HFFc6 (cell line): ENCODE measurements at regions not wholly inside any gene's neighbourhood (a gene's known extent, or its start where the extent isn't known, plus 50 kb on each side); places are given as distances from the start of the nearest gene placed in this dataset.
"Not testable (repeated sequence)": the region's sequence is repeated elsewhere in the genome, so short reads cannot be mapped to it uniquely, and the experiment has no call there.

ENCODE experiments used
- DNase-seq: peaks from one replicate; pipeline ENCODE4 v3.0.0-alpha.2; 2018
- H3K27ac Mint-ChIP-seq: 2 replicates; pipeline ENCODE4 v1.8.0; 2020; ENCODE audit warnings: mild to moderate bottlenecking, mixed read lengths
- H3K27me3 Mint-ChIP-seq: 2 replicates; pipeline ENCODE4 v1.8.0; 2021; ENCODE audit warnings: mild to moderate bottlenecking, moderate library complexity, mixed read lengths; ENCODE audit not compliant: insufficient read depth
- H3K36me3 Mint-ChIP-seq: 2 replicates; pipeline ENCODE4 v1.8.0; 2021; ENCODE audit warnings: low read depth, mixed read lengths
- H3K4me1 Mint-ChIP-seq: 2 replicates; pipeline ENCODE4 v1.8.0; 2020; ENCODE audit warnings: low read depth, mixed read lengths
- H3K4me3 Mint-ChIP-seq: 2 replicates; pipeline ENCODE4 v1.8.0; 2020; ENCODE audit warnings: mild to moderate bottlenecking, moderate library complexity, mixed read lengths
- H3K9me3 Mint-ChIP-seq: 2 replicates; pipeline ENCODE4 v1.8.0; 2020; ENCODE audit warnings: mild to moderate bottlenecking, mixed read lengths
- TF ChIP-seq, protein P1 (sequence below): fragments of 200-600 bp; sonication (generic); IDR thresholded peaks from 2 replicates; pipeline ENCODE4 v1.5.0; 2021; ENCODE audit warnings: antibody characterized with exemption, mild to moderate bottlenecking

GRCh38 chr3:65004306-65004705, 316.5 kb upstream of the ADAMTS9 start:
- Mint-ChIP-seq H3K4me3 (no peak overlapping the region), H3K9me3 (peaks cover 39% of the 10 kb centered on the region), H3K27me3 (no peaks in the 10 kb centered on the region), H3K36me3 (no peaks in the 10 kb centered on the region), H3K4me1 (peaks cover 9% of the 10 kb centered on the region; the same call in 1 of the 2 replicates), H3K27ac (no peak overlapping the region)
- DNase-seq = no peak
- TF ChIP-seq, protein P1, sequence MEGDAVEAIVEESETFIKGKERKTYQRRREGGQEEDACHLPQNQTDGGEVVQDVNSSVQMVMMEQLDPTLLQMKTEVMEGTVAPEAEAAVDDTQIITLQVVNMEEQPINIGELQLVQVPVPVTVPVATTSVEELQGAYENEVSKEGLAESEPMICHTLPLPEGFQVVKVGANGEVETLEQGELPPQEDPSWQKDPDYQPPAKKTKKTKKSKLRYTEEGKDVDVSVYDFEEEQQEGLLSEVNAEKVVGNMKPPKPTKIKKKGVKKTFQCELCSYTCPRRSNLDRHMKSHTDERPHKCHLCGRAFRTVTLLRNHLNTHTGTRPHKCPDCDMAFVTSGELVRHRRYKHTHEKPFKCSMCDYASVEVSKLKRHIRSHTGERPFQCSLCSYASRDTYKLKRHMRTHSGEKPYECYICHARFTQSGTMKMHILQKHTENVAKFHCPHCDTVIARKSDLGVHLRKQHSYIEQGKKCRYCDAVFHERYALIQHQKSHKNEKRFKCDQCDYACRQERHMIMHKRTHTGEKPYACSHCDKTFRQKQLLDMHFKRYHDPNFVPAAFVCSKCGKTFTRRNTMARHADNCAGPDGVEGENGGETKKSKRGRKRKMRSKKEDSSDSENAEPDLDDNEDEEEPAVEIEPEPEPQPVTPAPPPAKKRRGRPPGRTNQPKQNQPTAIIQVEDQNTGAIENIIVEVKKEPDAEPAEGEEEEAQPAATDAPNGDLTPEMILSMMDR = no peak

DNA sequence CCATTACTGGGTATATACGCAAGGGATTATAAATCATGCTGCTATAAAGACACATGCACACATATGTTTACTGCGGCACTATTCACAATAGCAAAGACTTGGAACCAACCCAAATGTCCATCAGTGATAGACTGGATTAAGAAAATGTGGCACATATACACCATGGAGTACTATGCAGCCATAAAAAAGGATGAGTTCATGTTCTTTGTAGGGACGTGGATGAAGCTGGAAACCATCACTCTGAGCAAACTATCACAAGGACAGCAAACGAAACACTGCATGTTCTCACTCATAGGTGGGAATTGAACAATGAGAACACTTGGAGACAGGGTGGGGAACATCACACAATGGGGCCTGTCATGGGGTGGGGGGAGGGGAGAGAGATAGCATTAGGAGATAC, 313.3 kb upstream of the ADAMTS9 start:
- H3K4me1 Mint-ChIP-seq, H3K4me3 Mint-ChIP-seq, H3K36me3 Mint-ChIP-seq, H3K27ac Mint-ChIP-seq, H3K27me3 Mint-ChIP-seq, DNase-seq: not testable (repeated sequence)
- peaks cover 28% of the 10 kb centered on the region for H3K9me3 Mint-ChIP-seq

- TF ChIP-seq, protein P1 = no peak
- H3K36me3 Mint-ChIP-seq = no peaks in the 10 kb centered on the region
Measured at GRCh38 chr3:64998317-64998716, 310.5 kb upstream of the ADAMTS9 start.

DNA sequence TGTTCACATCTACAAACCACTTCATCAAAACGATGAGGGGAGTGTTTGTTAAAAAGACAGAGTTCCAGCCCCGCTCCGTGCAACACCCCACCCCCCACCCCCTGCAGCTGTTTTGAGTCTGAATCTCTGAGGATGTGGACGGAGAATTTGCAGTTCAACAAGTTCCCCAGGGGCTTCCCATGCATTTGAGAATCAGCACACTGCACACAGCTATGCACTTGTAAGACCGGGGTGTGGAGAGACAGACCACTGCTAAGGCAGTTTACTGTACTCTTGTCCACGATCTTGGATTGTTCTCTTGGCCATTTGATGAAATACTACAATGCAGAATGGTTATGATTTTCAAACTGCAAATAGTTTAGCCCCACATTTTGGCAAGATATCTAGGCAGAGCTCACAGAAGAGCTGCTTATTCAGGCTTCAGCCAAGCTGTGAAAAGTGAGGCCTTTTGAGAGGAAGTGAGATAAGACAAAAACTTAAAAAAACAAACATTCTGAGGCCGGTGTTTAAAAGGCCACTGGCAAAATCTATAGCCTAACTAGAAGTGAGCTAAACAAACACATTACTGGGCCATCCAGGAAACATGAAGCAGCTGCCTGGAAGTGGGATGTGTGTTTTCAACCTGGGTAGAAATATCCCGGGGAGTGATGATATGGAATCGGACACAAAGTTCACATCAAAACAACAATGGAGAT, 308.2 kb upstream of the ADAMTS9 start:
- no peak for DNase-seq
- TF ChIP-seq, protein P1 = no peak

More at GRCh38 chr3:64998317-64998716, 310.5 kb upstream of the ADAMTS9 start:
- Mint-ChIP-seq H3K27ac (no peak overlapping the region), H3K4me3 (no peak overlapping the region), H3K9me3 (peaks cover 18% of the 10 kb centered on the region), H3K27me3 (no peaks in the 10 kb centered on the region), H3K4me1 (no peaks in the 10 kb centered on the region)
- no peak for DNase-seq

GRCh38 chr3:64993781-64994180, 306.0 kb upstream of the ADAMTS9 start:
- TF ChIP-seq, protein P1 = no peak
- Mint-ChIP-seq H3K27ac (no peak overlapping the region), H3K9me3 (peaks cover 10% of the 10 kb centered on the region), H3K4me3 (no peak overlapping the region), H3K4me1 (no peaks in the 10 kb centered on the region), H3K36me3 (no peaks in the 10 kb centered on the region), H3K27me3 (peaks cover 1% of the 10 kb centered on the region; the same call in 1 of the 2 replicates)
- DNase-seq = no peak

More for the DNA sequence above, 308.2 kb upstream of the ADAMTS9 start:
- Mint-ChIP-seq H3K4me3 (no peak overlapping the region), H3K4me1 (no peaks in the 10 kb centered on the region), H3K27me3 (peaks cover 1% of the 10 kb centered on the region; the same call in 1 of the 2 replicates), H3K9me3 (peaks cover 8% of the 10 kb centered on the region), H3K27ac (no peak overlapping the region), H3K36me3 (no peaks in the 10 kb centered on the region)

DNA sequence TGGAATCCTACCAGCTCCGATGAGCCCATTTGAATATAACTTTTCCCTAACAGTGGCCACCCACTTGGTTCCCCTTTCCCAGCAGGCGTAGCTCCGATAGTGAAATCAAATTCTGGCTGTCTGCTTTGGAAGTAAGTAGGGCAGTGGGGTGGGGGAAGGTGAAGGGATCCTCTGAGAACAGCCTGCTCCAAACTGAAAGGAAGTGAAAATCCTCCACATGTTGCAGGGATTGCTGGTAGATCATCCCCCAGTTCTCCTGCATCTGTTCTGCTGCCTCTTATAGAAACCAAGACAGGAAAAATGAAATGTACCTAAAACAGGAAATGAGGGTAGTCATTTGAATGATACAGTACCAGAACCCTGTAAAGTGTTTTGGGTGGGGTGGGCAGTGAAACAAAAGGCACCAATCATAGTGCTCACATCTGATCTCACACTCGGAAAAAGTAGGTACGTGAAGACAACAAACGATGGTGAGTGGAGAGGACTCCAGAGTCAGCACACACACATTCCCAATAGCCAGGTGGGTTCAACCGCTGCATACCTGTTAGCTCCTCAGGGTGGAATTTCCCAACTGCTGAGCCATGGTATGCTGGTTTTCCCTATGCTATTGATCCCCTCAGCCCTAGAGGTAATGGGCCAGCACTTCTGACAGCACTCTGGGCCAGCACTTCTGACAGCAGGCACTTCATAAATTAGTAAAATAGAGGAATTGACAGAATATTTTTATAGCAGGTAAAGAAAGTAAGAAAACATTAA, 304.9 kb upstream of the ADAMTS9 start:
- Mint-ChIP-seq H3K36me3 (no peaks in the 10 kb centered on the region), H3K27me3 (peaks cover 1% of the 10 kb centered on the region; the same call in 1 of the 2 replicates), H3K9me3 (peaks cover 18% of the 10 kb centered on the region), H3K4me3 (no peak overlapping the region), H3K4me1 (no peaks in the 10 kb centered on the region), H3K27ac (no peak overlapping the region)
- no peak for DNase-seq
- TF ChIP-seq, protein P1 = no peak
